Stomach (tissue), 8 donors: ENCODE measurements at regions not wholly inside any gene's neighbourhood (a gene's known extent, or its start where the extent isn't known, plus 50 kb on each side); places are given as distances from the start of the nearest gene placed in this dataset.
A peak's percentile ranks its signal among the peaks of the same experiment; 100 is the strongest.

Source experiments
- DNase-seq, 2 donors: peaks; one replicate each; pipeline versions ENCODE4 v3.0.0 to v3.0.0-alpha.2; 2013 to 2019
- H3K27ac ChIP-seq, 5 donors: fragments of 200-600 bp in 4 of 5; sonication (generic) in 4 of 5; one replicate each; pipeline ENCODE4 v1.5.1; 2013 to 2019; ENCODE audit warnings: mild to moderate bottlenecking in 1 of 5, moderate library complexity in 1 of 5
- H3K27me3 ChIP-seq, 3 donors: fragments of 200-600 bp; sonication (generic); one replicate each; pipeline ENCODE4 v1.5.1; 2017 to 2019; ENCODE audit warnings: mixed run types in 1 of 3
- H3K36me3 ChIP-seq, 4 donors: fragments of 200-600 bp; sonication (generic); 1 replicate in 3 of 4; 2 replicates in 1 of 4; pipeline ENCODE4 v1.5.1; 2016 to 2019
- H3K4me1 ChIP-seq, 4 donors: fragments of 200-600 bp; sonication (generic); one replicate each; pipeline ENCODE4 v1.5.1; 2016 to 2019
- H3K4me3 ChIP-seq, 4 donors: fragments of 200-600 bp; sonication (generic) in 3 of 4; one replicate each; pipeline ENCODE4 v1.5.1; 2016 to 2019; ENCODE audit warnings: mild to moderate bottlenecking in 1 of 4
- H3K9me3 ChIP-seq, 4 donors: fragments of 200-600 bp; sonication (generic); one replicate each; pipeline ENCODE4 v1.5.1; 2016 to 2019
- EP300 ChIP-seq: sonication (generic); formaldehyde crosslinking; IDR thresholded peaks from one replicate; pipeline ENCODE4 v1.6.1; 2017; ENCODE audit warnings: antibody characterized with exemption
- POLR2A ChIP-seq, 4 donors: fragments of 450-650 bp; IDR thresholded peaks; one replicate each; pipeline ENCODE4 v1.6.1; 2016; ENCODE audit warnings: antibody characterized with exemption in 4 of 4, control low read depth in 2 of 4, mild to moderate bottlenecking in 1 of 4, moderate library complexity in 1 of 4
- POLR2AphosphoS5 ChIP-seq, 3 donors: sonication (generic); formaldehyde crosslinking; IDR thresholded peaks; one replicate each; pipeline ENCODE4 v1.6.1; 2016; ENCODE audit warnings: antibody characterized with exemption in 3 of 3
- WGBS, 5 donors: extraction: QIAGEN DNeasy Blood & Tissue Kit in 3 of 5; methylation state at CpG; one replicate each; pipeline versions ENCODE4 v1.1.5 to v1.1.7; 2013 to 2018; 5-methylcytosine and 5-hydroxymethylcytosine counted together
- intact Hi-C: fragments of 100-400 bp; cut with DNase I; formaldehyde crosslinking; loops from one replicate; pipeline ENCODE4 v1.15.1; 2023; ENCODE audit warnings: low total_unique reads
- TF ChIP-seq, protein P1 (sequence below), 7 experiments: fragments of 450-650 bp in 4 of 7; fragments of 200-600 bp in 3 of 7; sonication (generic) in 3 of 7; IDR thresholded peaks; one replicate each; pipeline ENCODE4 v1.5.1; 2016 to 2019; ENCODE audit warnings: antibody characterized with exemption in 7 of 7, control low read depth in 2 of 7, mild to moderate bottlenecking in 1 of 7
- donor health status: healthy with polysubstance abuse.
- donor health status: Bipolar disorder and iron deficiency.
- donor health status: healthy.

DNA sequence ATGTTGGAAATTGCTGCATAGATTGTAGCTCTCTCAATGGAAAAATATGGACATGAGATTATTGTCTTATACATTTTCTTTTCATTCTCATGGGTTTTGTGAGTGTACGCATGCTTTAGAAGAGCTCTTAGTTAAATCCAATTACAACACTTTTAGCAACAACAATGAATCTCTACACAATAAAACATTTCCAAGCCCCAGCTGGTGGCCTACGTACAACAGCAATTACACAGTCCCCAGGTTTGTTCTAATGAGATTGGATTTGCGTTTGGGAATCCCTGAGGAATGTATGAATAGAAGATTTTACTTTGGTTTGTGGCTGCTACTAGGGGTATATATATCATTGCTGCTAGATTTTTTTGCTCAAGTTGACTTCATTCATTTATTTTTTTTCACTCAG is 98.6 kb downstream of the FHDC1 start:
- H3K27ac ChIP-seq: no peak overlapping the region
- intact Hi-C loops: no loop called here
- DNase-seq: no peak
- no peak for TF ChIP-seq POLR2A (IDR thresholded peaks at IDR 0.05)
- TF ChIP-seq, protein P1, sequence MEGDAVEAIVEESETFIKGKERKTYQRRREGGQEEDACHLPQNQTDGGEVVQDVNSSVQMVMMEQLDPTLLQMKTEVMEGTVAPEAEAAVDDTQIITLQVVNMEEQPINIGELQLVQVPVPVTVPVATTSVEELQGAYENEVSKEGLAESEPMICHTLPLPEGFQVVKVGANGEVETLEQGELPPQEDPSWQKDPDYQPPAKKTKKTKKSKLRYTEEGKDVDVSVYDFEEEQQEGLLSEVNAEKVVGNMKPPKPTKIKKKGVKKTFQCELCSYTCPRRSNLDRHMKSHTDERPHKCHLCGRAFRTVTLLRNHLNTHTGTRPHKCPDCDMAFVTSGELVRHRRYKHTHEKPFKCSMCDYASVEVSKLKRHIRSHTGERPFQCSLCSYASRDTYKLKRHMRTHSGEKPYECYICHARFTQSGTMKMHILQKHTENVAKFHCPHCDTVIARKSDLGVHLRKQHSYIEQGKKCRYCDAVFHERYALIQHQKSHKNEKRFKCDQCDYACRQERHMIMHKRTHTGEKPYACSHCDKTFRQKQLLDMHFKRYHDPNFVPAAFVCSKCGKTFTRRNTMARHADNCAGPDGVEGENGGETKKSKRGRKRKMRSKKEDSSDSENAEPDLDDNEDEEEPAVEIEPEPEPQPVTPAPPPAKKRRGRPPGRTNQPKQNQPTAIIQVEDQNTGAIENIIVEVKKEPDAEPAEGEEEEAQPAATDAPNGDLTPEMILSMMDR (IDR thresholded peaks at IDR 0.05): no peak
- no peak for TF ChIP-seq EP300
- no peak for TF ChIP-seq POLR2AphosphoS5 (IDR thresholded peaks at IDR 0.05)
- WGBS, 5 donors: 71 to 92% (median 75%) methylated on average over 3 of the region's 3 CpGs
- no peaks in the 10 kb centered on the region for H3K27me3 ChIP-seq
- H3K4me3 ChIP-seq: no peak overlapping the region
- peaks cover 0 to 12% (median 0%) of the 10 kb centered on the region in 4 donors for H3K4me1 ChIP-seq
- H3K9me3 ChIP-seq: no peaks in the 10 kb centered on the region
- H3K36me3 ChIP-seq: no peaks in the 10 kb centered on the region

DNA sequence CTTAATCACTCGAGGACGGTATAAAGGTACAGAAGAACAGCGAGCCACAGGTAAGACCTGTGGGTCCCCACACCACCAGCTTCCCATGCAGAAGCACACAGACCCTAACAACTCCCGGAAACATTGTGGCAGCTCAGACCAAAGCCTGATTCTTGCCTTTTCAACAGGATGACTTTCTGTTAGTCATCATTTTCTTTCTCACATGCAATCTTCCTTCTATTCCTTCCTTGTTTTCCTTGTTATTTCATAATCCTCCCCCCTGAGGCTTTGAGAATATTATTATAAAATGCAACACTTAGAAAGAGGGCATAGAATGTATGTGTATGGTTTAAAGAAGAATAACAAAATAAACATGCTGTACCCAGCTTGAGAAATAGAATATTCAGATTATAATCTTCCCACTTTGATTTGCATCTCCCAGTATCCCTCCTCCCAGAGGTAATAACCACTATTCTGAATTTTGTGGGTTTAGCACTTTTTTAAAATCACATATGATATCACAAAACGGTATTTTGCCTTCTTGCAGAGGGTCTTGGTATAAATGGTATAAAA is 100.9 kb downstream of the FHDC1 start:
- WGBS, 5 donors: 79 to 90% (median 85%) methylated on average over 5 of the region's 5 CpGs

DNA sequence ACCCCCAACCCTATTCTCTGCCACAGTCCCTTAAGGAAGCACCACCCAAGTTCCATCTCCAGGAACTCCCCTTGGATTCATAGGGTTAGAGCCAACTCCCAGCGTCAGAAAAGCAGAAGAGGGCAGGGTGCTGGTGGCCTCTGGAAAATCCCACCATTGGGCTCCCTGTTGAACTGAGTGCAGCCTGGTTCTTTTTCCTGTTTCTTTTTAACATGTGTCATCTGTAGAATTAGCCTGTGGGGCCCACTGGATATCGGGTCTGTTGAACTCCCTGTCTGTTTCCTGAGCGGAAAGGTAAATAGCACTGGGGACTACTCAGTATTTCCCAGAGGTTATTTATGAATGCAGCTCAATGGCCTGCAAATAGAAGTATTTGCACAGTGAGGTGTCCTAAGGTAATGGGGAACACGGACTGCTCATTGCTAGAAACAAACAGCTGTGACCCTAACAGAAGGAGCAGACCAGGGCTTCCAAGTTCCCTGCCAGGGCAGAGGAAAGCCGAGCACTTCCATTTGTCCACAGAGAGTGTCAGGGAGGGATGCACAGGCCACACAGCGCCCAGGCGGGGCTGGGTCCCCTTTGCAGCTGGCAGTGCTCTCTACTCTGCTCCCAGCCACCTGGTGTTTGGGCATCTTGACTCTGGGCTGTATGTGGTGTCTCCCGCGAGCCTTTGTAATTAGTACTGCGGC is 102.6 kb downstream of the FHDC1 start:
- DNase-seq: peak; percentile 33 to 76
- TF ChIP-seq, protein P1 (IDR thresholded peaks at IDR 0.05): no peak
- TF ChIP-seq POLR2AphosphoS5 (IDR thresholded peaks at IDR 0.05): peak in 2 of 3 donors; percentile 20 to 56
- TF ChIP-seq POLR2A (IDR thresholded peaks at IDR 0.05): no peak
- TF ChIP-seq EP300: no peak
- H3K9me3 ChIP-seq: peaks cover 0 to 4% (median 0%) of the 10 kb centered on the region in 4 donors
- intact Hi-C loops: no loop called here
- WGBS, 5 donors: 15 to 48% (median 39%) methylated on average over 10 of the region's 10 CpGs
- H3K27me3 ChIP-seq: no peaks in the 10 kb centered on the region
- H3K4me1 ChIP-seq: peaks cover 0 to 12% (median 0%) of the 10 kb centered on the region in 4 donors
- no peak overlapping the region for H3K4me3 ChIP-seq
- H3K27ac ChIP-seq: peak overlapping the region in 4 of 5 donors; percentile 24 to 58 (median 42)
- no peaks in the 10 kb centered on the region for H3K36me3 ChIP-seq

More for the DNA sequence above, 100.9 kb downstream of the FHDC1 start:
- no peak overlapping the region for H3K4me3 ChIP-seq
- no peak for DNase-seq
- intact Hi-C loops: no loop called here
- peaks cover 0 to 12% (median 0%) of the 10 kb centered on the region in 4 donors for H3K4me1 ChIP-seq
- H3K27ac ChIP-seq: no peak overlapping the region
- no peaks in the 10 kb centered on the region for H3K36me3 ChIP-seq
- TF ChIP-seq POLR2A (IDR thresholded peaks at IDR 0.05) (no peak), POLR2AphosphoS5 (IDR thresholded peaks at IDR 0.05) (no peak), EP300 (no peak)
- TF ChIP-seq, protein P1 (IDR thresholded peaks at IDR 0.05): no peak
- peaks cover 0 to 4% (median 0%) of the 10 kb centered on the region in 4 donors for H3K9me3 ChIP-seq
- H3K27me3 ChIP-seq: no peaks in the 10 kb centered on the region

DNA sequence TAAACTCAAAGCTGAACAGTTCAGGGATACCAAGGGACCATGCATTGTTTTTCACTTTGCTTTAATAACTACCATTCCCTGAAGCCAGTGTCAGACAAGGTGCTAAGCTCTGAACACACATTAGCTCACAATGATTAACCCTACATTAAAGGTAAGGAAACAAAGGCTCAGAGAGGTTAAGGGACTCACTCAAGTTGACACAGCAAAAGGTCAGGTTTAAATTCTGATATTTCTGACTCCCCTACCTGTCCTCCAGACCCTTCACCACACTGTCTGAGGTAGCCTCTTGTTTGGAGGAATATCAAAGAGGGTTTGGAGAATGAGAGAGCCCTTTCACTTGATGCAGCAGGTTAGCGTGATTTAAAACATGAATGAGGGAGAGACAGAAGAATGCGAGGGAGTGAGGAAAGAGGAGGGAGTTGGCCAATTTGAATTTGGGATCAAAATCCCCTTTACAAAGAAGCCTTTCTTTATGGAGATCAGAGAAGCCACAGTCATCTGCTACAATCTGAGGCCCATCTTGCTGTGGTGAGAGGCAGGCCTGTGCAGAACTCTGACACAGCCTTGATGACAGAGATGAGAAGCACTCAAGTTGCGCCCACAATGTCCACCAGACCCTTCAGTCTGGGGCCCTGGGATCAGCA is 103.5 kb downstream of the FHDC1 start:
- H3K36me3 ChIP-seq: no peaks in the 10 kb centered on the region
- no peak for DNase-seq
- H3K4me1 ChIP-seq: peaks cover 0 to 12% (median 0%) of the 10 kb centered on the region in 4 donors
- intact Hi-C loops: no loop called here
- TF ChIP-seq, protein P1 (IDR thresholded peaks at IDR 0.05): no peak
- TF ChIP-seq POLR2A (IDR thresholded peaks at IDR 0.05) (no peak), POLR2AphosphoS5 (IDR thresholded peaks at IDR 0.05) (no peak), EP300 (no peak)
- no peak overlapping the region for H3K27ac ChIP-seq
- no peaks in the 10 kb centered on the region for H3K27me3 ChIP-seq
- peaks cover 0 to 4% (median 0%) of the 10 kb centered on the region in 4 donors for H3K9me3 ChIP-seq
- no peak overlapping the region for H3K4me3 ChIP-seq
- 88 to 97% (median 92%) methylated on average over 3 of the region's 3 CpGs for WGBS, 5 donors
